WTC11 (cell line): ENCODE measurements at regions not wholly inside any gene's neighbourhood (a gene's known extent, or its start where the extent isn't known, plus 50 kb on each side); places are given as distances from the start of the nearest gene placed in this dataset.

Source experiments
- ATAC-seq: fragments of 200-7000 bp; cut with Tn5 transposase; 2 replicates; pipeline ENCODE4 v1.10.0; 2021; ENCODE audit warnings: mild to moderate bottlenecking, moderate library complexity
- CTCF ChIA-PET: fragments of 300-600 bp; sonication (Branson Sonifier 250); formaldehyde crosslinking; loops from one replicate; lab custom pipeline; 2021; ENCODE audit warnings: antibody characterized with exemption; lab: Charles Lee
- POLR2A ChIA-PET: fragments of 350-600 bp; sonication (Branson Sonifier 250); formaldehyde crosslinking; loops from one replicate; lab custom pipeline; 2021; ENCODE audit warnings: antibody characterized with exemption; lab: Charles Lee
- DNase-seq: peaks from one replicate; pipeline ENCODE4 v3.0.0; 2021; ENCODE audit warnings: low spot score
- H3K27ac Mint-ChIP-seq: 2 replicates; pipeline ENCODE4 v1.8.0; 2021; ENCODE audit warnings: mixed read lengths
- H3K27me3 Mint-ChIP-seq: 2 replicates; pipeline ENCODE4 v1.8.0; 2021; ENCODE audit warnings: low read depth, mild to moderate bottlenecking, moderate library complexity, mixed read lengths
- H3K36me3 Mint-ChIP-seq: 2 replicates; pipeline ENCODE4 v1.8.0; 2021; ENCODE audit warnings: mixed read lengths
- H3K4me1 Mint-ChIP-seq: 2 replicates; pipeline ENCODE4 v1.8.0; 2022; ENCODE audit warnings: mixed read lengths
- H3K4me3 Mint-ChIP-seq: 2 replicates; pipeline ENCODE4 v1.8.0; 2021; ENCODE audit warnings: mild to moderate bottlenecking, moderate library complexity, mixed read lengths
- H3K9me3 Mint-ChIP-seq: 2 replicates; pipeline ENCODE4 v1.8.0; 2021; ENCODE audit warnings: mixed read lengths
- ARID4B ChIP-seq: sonication (generic); formaldehyde crosslinking; IDR thresholded peaks from 2 replicates; pipeline ENCODE4 v1.8.0; 2023; ENCODE audit warnings: missing genetic modification reagents, mild to moderate bottlenecking, borderline replicate concordance
- CREB1 ChIP-seq: sonication (generic); formaldehyde crosslinking; IDR thresholded peaks from 2 replicates; pipeline ENCODE4 v1.8.0; 2023; ENCODE audit warnings: mild to moderate bottlenecking, missing genetic modification reagents
- ERG ChIP-seq: fragments of 250-450 bp; sonication (Bioruptor Pico); IDR thresholded peaks from 2 replicates; pipeline ENCODE4 v1.8.0; 2021; ENCODE audit warnings: mild to moderate bottlenecking
- FOXP1 ChIP-seq: sonication (generic); formaldehyde crosslinking; IDR thresholded peaks from 2 replicates; pipeline ENCODE4 v1.8.0; 2022; ENCODE audit warnings: missing genetic modification reagents, mild to moderate bottlenecking, moderate library complexity, borderline replicate concordance
- GRHL2 ChIP-seq: fragments of 250-450 bp; sonication (Bioruptor Pico); IDR thresholded peaks from 2 replicates; pipeline ENCODE4 v1.8.0; 2022; ENCODE audit warnings: mild to moderate bottlenecking, moderate library complexity; ENCODE audit not compliant: insufficient replicate concordance, severe bottlenecking
- GTF2I ChIP-seq: fragments of 250-450 bp; sonication (Bioruptor Pico); conservative IDR thresholded peaks from 2 replicates; pipeline ENCODE4 v1.4.0; 2021; ENCODE audit warnings: mild to moderate bottlenecking
- JAZF1 ChIP-seq: fragments of 250-450 bp; sonication (Bioruptor Pico); IDR thresholded peaks from 2 replicates; pipeline ENCODE4 v1.9.0; 2021; ENCODE audit warnings: moderate library complexity, mild to moderate bottlenecking, inconsistent platforms
- MLX ChIP-seq: sonication (generic); formaldehyde crosslinking; IDR thresholded peaks from 2 replicates; pipeline ENCODE4 v1.8.1; 2023; ENCODE audit warnings: mild to moderate bottlenecking, missing genetic modification reagents, moderate library complexity
- MYBL2 ChIP-seq: sonication (generic); formaldehyde crosslinking; IDR thresholded peaks from 2 replicates; pipeline ENCODE4 v1.8.1; 2023; ENCODE audit warnings: mild to moderate bottlenecking, moderate library complexity, missing genetic modification reagents
- NFATC4 ChIP-seq: fragments of 250-450 bp; sonication (Bioruptor Pico); IDR thresholded peaks from 2 replicates; pipeline ENCODE4 v1.9.0; 2021; ENCODE audit warnings: mild to moderate bottlenecking
- NFE2L1 ChIP-seq: sonication (generic); formaldehyde crosslinking; IDR thresholded peaks from 2 replicates; pipeline ENCODE4 v1.8.1; 2023; ENCODE audit warnings: missing genetic modification reagents
- OVOL2 ChIP-seq: fragments of 250-450 bp; sonication (Bioruptor Pico); IDR thresholded peaks from 2 replicates; pipeline ENCODE4 v1.9.0; 2021; ENCODE audit warnings: mild to moderate bottlenecking, borderline replicate concordance
- TEAD4 ChIP-seq: sonication (generic); formaldehyde crosslinking; IDR thresholded peaks from 2 replicates; pipeline ENCODE4 v1.8.0; 2022; ENCODE audit warnings: mild to moderate bottlenecking, missing genetic modification reagents
- USF1 ChIP-seq: sonication (generic); formaldehyde crosslinking; IDR thresholded peaks from 2 replicates; pipeline ENCODE4 v1.8.0; 2022; ENCODE audit warnings: mild to moderate bottlenecking, missing genetic modification reagents
- ZNF121 ChIP-seq: sonication (generic); formaldehyde crosslinking; IDR thresholded peaks from 2 replicates; pipeline ENCODE4 v1.8.0; 2023; ENCODE audit warnings: missing genetic modification reagents
- ZNF138 ChIP-seq: sonication (generic); formaldehyde crosslinking; conservative IDR thresholded peaks from 2 replicates; pipeline ENCODE4 v1.8.1; 2022; ENCODE audit warnings: mild to moderate bottlenecking, moderate library complexity, missing genetic modification reagents
- TF ChIP-seq, protein P1 (sequence below): sonication (generic); formaldehyde crosslinking; IDR thresholded peaks from 2 replicates; pipeline ENCODE4 v1.8.1; 2023; ENCODE audit warnings: mild to moderate bottlenecking, moderate library complexity, missing genetic modification reagents
- TF ChIP-seq, protein P2 (sequence below): sonication (generic); formaldehyde crosslinking; IDR thresholded peaks from 2 replicates; pipeline ENCODE4 v1.8.0; 2023; ENCODE audit warnings: mild to moderate bottlenecking, missing genetic modification reagents
- TF ChIP-seq, protein P3 (sequence below): sonication (generic); formaldehyde crosslinking; IDR thresholded peaks from 2 replicates; pipeline ENCODE4 v1.8.0; 2022; ENCODE audit warnings: mild to moderate bottlenecking, missing genetic modification reagents

DNA sequence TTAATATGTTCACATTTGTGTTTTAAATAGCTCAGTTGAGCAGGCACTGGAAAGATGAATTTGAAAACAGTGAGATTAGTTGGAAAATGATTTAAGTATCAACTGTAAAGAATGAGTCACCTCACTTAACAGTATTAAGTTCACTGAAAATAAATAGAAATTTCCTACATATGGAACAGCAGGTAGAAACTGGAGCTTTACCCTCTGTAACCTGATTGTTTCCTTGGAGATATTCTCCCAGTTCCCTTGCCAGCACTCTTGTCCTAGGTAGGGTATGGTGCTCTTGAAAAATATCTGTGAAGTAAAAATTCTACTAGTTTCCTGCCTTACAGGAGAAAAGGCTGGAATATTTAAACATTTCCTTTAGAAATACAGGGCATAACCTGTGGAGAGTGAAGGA lies 81.3 kb upstream of the DLGAP1 start:
- no peak for TF ChIP-seq CREB1 (CRISPR knock-in tag)
- TF ChIP-seq NFE2L1 (CRISPR knock-in tag) = no peak
- no peak for TF ChIP-seq FOXP1 (CRISPR knock-in tag)
- TF ChIP-seq MYBL2 (CRISPR knock-in tag) = no peak
- no peak for TF ChIP-seq USF1 (CRISPR knock-in tag)
- no peak for TF ChIP-seq ZNF138 (CRISPR knock-in tag)
- TF ChIP-seq TEAD4 (CRISPR knock-in tag) = no peak
- no peak for TF ChIP-seq ERG (CRISPR knock-in tag)
- no peak for TF ChIP-seq GTF2I (CRISPR knock-in tag)
- no peak for TF ChIP-seq NFATC4 (CRISPR knock-in tag)
- TF ChIP-seq, protein P1, sequence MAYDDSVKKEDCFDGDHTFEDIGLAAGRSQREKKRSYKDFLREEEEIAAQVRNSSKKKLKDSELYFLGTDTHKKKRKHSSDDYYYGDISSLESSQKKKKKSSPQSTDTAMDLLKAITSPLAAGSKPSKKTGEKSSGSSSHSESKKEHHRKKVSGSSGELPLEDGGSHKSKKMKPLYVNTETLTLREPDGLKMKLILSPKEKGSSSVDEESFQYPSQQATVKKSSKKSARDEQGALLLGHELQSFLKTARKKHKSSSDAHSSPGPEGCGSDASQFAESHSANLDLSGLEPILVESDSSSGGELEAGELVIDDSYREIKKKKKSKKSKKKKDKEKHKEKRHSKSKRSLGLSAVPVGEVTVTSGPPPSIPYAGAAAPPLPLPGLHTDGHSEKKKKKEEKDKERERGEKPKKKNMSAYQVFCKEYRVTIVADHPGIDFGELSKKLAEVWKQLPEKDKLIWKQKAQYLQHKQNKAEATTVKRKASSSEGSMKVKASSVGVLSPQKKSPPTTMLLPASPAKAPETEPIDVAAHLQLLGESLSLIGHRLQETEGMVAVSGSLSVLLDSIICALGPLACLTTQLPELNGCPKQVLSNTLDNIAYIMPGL (CRISPR knock-in tag) = no peak
- TF ChIP-seq ARID4B (CRISPR knock-in tag) = no peak
- TF ChIP-seq OVOL2 (CRISPR knock-in tag) = no peak
- TF ChIP-seq, protein P2, sequence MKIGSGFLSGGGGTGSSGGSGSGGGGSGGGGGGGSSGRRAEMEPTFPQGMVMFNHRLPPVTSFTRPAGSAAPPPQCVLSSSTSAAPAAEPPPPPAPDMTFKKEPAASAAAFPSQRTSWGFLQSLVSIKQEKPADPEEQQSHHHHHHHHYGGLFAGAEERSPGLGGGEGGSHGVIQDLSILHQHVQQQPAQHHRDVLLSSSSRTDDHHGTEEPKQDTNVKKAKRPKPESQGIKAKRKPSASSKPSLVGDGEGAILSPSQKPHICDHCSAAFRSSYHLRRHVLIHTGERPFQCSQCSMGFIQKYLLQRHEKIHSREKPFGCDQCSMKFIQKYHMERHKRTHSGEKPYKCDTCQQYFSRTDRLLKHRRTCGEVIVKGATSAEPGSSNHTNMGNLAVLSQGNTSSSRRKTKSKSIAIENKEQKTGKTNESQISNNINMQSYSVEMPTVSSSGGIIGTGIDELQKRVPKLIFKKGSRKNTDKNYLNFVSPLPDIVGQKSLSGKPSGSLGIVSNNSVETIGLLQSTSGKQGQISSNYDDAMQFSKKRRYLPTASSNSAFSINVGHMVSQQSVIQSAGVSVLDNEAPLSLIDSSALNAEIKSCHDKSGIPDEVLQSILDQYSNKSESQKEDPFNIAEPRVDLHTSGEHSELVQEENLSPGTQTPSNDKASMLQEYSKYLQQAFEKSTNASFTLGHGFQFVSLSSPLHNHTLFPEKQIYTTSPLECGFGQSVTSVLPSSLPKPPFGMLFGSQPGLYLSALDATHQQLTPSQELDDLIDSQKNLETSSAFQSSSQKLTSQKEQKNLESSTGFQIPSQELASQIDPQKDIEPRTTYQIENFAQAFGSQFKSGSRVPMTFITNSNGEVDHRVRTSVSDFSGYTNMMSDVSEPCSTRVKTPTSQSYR (CRISPR knock-in tag) = no peak
- TF ChIP-seq, protein P3, sequence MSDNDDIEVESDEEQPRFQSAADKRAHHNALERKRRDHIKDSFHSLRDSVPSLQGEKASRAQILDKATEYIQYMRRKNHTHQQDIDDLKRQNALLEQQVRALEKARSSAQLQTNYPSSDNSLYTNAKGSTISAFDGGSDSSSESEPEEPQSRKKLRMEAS (CRISPR knock-in tag) = no peak
- TF ChIP-seq MLX (CRISPR knock-in tag) = no peak
- TF ChIP-seq JAZF1 (CRISPR knock-in tag) = no peak
- no peak for TF ChIP-seq ZNF121 (CRISPR knock-in tag)
- TF ChIP-seq GRHL2 = no peak
- Mint-ChIP-seq H3K27me3 (peaks cover 3% of the 10 kb centered on the region), H3K27ac (no peak overlapping the region), H3K4me3 (no peak overlapping the region), H3K9me3 (peaks cover 70% of the 10 kb centered on the region), H3K36me3 (peaks cover 49% of the 10 kb centered on the region), H3K4me1 (no peaks in the 10 kb centered on the region)
- POLR2A ChIA-PET = no interaction called here
- CTCF ChIA-PET = no interaction called here
- DNase-seq (no peak), ATAC-seq (no peak)
